WTC11 (cell line): ENCODE measurements at regions not wholly inside any gene's neighbourhood (a gene's known extent, or its start where the extent isn't known, plus 50 kb on each side); places are given as distances from the start of the nearest gene placed in this dataset.

Source experiments
- ATAC-seq: fragments of 200-7000 bp; cut with Tn5 transposase; 2 replicates; pipeline ENCODE4 v1.10.0; 2021; ENCODE audit warnings: mild to moderate bottlenecking, moderate library complexity
- CTCF ChIA-PET: fragments of 300-600 bp; sonication (Branson Sonifier 250); formaldehyde crosslinking; loops from one replicate; lab custom pipeline; 2021; ENCODE audit warnings: antibody characterized with exemption; lab: Charles Lee
- POLR2A ChIA-PET: fragments of 350-600 bp; sonication (Branson Sonifier 250); formaldehyde crosslinking; loops from one replicate; lab custom pipeline; 2021; ENCODE audit warnings: antibody characterized with exemption; lab: Charles Lee
- DNase-seq: peaks from one replicate; pipeline ENCODE4 v3.0.0; 2021; ENCODE audit warnings: low spot score
- H3K27ac Mint-ChIP-seq: 2 replicates; pipeline ENCODE4 v1.8.0; 2021; ENCODE audit warnings: mixed read lengths
- H3K27me3 Mint-ChIP-seq: 2 replicates; pipeline ENCODE4 v1.8.0; 2021; ENCODE audit warnings: low read depth, mild to moderate bottlenecking, moderate library complexity, mixed read lengths
- H3K36me3 Mint-ChIP-seq: 2 replicates; pipeline ENCODE4 v1.8.0; 2021; ENCODE audit warnings: mixed read lengths
- H3K4me1 Mint-ChIP-seq: 2 replicates; pipeline ENCODE4 v1.8.0; 2022; ENCODE audit warnings: mixed read lengths
- H3K4me3 Mint-ChIP-seq: 2 replicates; pipeline ENCODE4 v1.8.0; 2021; ENCODE audit warnings: mild to moderate bottlenecking, moderate library complexity, mixed read lengths
- H3K9me3 Mint-ChIP-seq: 2 replicates; pipeline ENCODE4 v1.8.0; 2021; ENCODE audit warnings: mixed read lengths
- AR ChIP-seq: fragments of 250-450 bp; sonication (Bioruptor Pico); IDR thresholded peaks from 2 replicates; pipeline ENCODE4 v1.9.0; 2021; ENCODE audit warnings: mild to moderate bottlenecking
- ATF1 ChIP-seq: sonication (generic); formaldehyde crosslinking; IDR thresholded peaks from 2 replicates; pipeline ENCODE4 v1.8.1; 2023; ENCODE audit warnings: mild to moderate bottlenecking, moderate library complexity, missing genetic modification reagents
- CDX4 ChIP-seq: fragments of 250-450 bp; sonication (Bioruptor Pico); IDR thresholded peaks from 2 replicates; pipeline ENCODE4 v1.9.0; 2021; ENCODE audit warnings: moderate library complexity, mild to moderate bottlenecking, inconsistent platforms, borderline replicate concordance
- CTCF ChIP-seq: fragments of 200-600 bp; IDR thresholded peaks from 2 replicates; pipeline ENCODE4 v1.8.0; 2022; ENCODE audit warnings: antibody characterized with exemption
- E2F1 ChIP-seq: sonication (generic); formaldehyde crosslinking; IDR thresholded peaks from 2 replicates; pipeline ENCODE4 v1.8.0; 2022; ENCODE audit warnings: mild to moderate bottlenecking, missing genetic modification reagents
- E2F5 ChIP-seq: sonication (generic); formaldehyde crosslinking; IDR thresholded peaks from 2 replicates; pipeline ENCODE4 v1.8.1; 2022; ENCODE audit warnings: mild to moderate bottlenecking, moderate library complexity, missing genetic modification reagents
- ELF4 ChIP-seq: sonication (generic); formaldehyde crosslinking; IDR thresholded peaks from 2 replicates; pipeline ENCODE4 v1.8.1; 2022; ENCODE audit warnings: low read depth, mild to moderate bottlenecking, moderate library complexity, missing genetic modification reagents
- FOXJ3 ChIP-seq: sonication (generic); formaldehyde crosslinking; IDR thresholded peaks from 2 replicates; pipeline ENCODE4 v1.9.0; 2021; ENCODE audit warnings: missing genetic modification reagents, mild to moderate bottlenecking, borderline replicate concordance
- IRF1 ChIP-seq: sonication (generic); formaldehyde crosslinking; IDR thresholded peaks from 2 replicates; pipeline ENCODE4 v1.8.0; 2023; ENCODE audit warnings: missing genetic modification reagents
- JAZF1 ChIP-seq: fragments of 250-450 bp; sonication (Bioruptor Pico); IDR thresholded peaks from 2 replicates; pipeline ENCODE4 v1.9.0; 2021; ENCODE audit warnings: moderate library complexity, mild to moderate bottlenecking, inconsistent platforms
- NFE2L1 ChIP-seq: sonication (generic); formaldehyde crosslinking; IDR thresholded peaks from 2 replicates; pipeline ENCODE4 v1.8.1; 2023; ENCODE audit warnings: missing genetic modification reagents
- NR1H2 ChIP-seq: sonication (generic); formaldehyde crosslinking; IDR thresholded peaks from 2 replicates; pipeline ENCODE4 v1.9.0; 2021; ENCODE audit warnings: mild to moderate bottlenecking, moderate library complexity, missing genetic modification reagents
- PREB ChIP-seq: sonication (generic); formaldehyde crosslinking; IDR thresholded peaks from 2 replicates; pipeline ENCODE4 v1.8.1; 2022; ENCODE audit warnings: mild to moderate bottlenecking, missing genetic modification reagents, moderate library complexity, borderline replicate concordance
- PRRX2 ChIP-seq: fragments of 250-450 bp; sonication (Bioruptor Pico); IDR thresholded peaks from 2 replicates; pipeline ENCODE4 v1.8.0; 2021; ENCODE audit warnings: mild to moderate bottlenecking
- TCF7 ChIP-seq: sonication (generic); formaldehyde crosslinking; IDR thresholded peaks from 2 replicates; pipeline ENCODE4 v1.8.0; 2022; ENCODE audit warnings: mild to moderate bottlenecking, low read depth, missing genetic modification reagents, moderate library complexity
- USF1 ChIP-seq: sonication (generic); formaldehyde crosslinking; IDR thresholded peaks from 2 replicates; pipeline ENCODE4 v1.8.0; 2022; ENCODE audit warnings: mild to moderate bottlenecking, missing genetic modification reagents
- ZNF121 ChIP-seq: sonication (generic); formaldehyde crosslinking; IDR thresholded peaks from 2 replicates; pipeline ENCODE4 v1.8.0; 2023; ENCODE audit warnings: missing genetic modification reagents
- ZNF232 ChIP-seq: sonication (generic); formaldehyde crosslinking; IDR thresholded peaks from 2 replicates; pipeline ENCODE4 v1.8.0; 2022; ENCODE audit warnings: mild to moderate bottlenecking, missing genetic modification reagents
- ZNF532 ChIP-seq: fragments of 250-450 bp; sonication (Bioruptor Pico); IDR thresholded peaks from 2 replicates; pipeline ENCODE4 v1.9.0; 2021; ENCODE audit warnings: mild to moderate bottlenecking, borderline replicate concordance
- ZNF671 ChIP-seq: fragments of 250-450 bp; sonication (Bioruptor Pico); IDR thresholded peaks from 2 replicates; pipeline ENCODE4 v1.8.0; 2021; ENCODE audit warnings: mild to moderate bottlenecking

GRCh38 chr7:155945670-155946325 lies 133.5 kb upstream of the SHH start:
- Mint-ChIP-seq H3K4me1 (no peaks in the 10 kb centered on the region), H3K9me3 (peaks cover 66% of the 10 kb centered on the region), H3K27me3 (peaks cover 4% of the 10 kb centered on the region; the same call in 1 of the 2 replicates), H3K27ac (no peak overlapping the region), H3K4me3 (no peak overlapping the region), H3K36me3 (peaks cover 27% of the 10 kb centered on the region)
- CTCF ChIA-PET = interaction anchor here (0.7 kb wide), 1 partner anchor 1041 kb away, joined by 6 read pairs; no protein-coding TSS in a partner anchor
- POLR2A ChIA-PET = no interaction called here
- no peak for ATAC-seq
- no peak for TF ChIP-seq FOXJ3 (CRISPR knock-in tag)
- no peak for TF ChIP-seq ATF1 (CRISPR knock-in tag)
- TF ChIP-seq JAZF1 (CRISPR knock-in tag) = no peak
- no peak for TF ChIP-seq ZNF121 (CRISPR knock-in tag)
- no peak for TF ChIP-seq AR (CRISPR knock-in tag)
- TF ChIP-seq NFE2L1 (CRISPR knock-in tag) = no peak
- TF ChIP-seq ZNF671 (CRISPR knock-in tag) = no peak
- no peak for TF ChIP-seq E2F1 (CRISPR knock-in tag)
- no peak for TF ChIP-seq CDX4 (CRISPR knock-in tag)
- no peak for TF ChIP-seq TCF7 (CRISPR knock-in tag)
- no peak for TF ChIP-seq ELF4
- TF ChIP-seq NR1H2 (CRISPR knock-in tag) = no peak
- TF ChIP-seq ZNF232 (CRISPR knock-in tag) = no peak
- no peak for TF ChIP-seq USF1 (CRISPR knock-in tag)
- no peak for DNase-seq

- Mint-ChIP-seq H3K4me3 (no peak overlapping the region), H3K36me3 (peaks cover 33% of the 10 kb centered on the region), H3K27me3 (peaks cover 9% of the 10 kb centered on the region), H3K9me3 (peaks cover 70% of the 10 kb centered on the region), H3K4me1 (no peaks in the 10 kb centered on the region), H3K27ac (no peak overlapping the region)
- ATAC-seq (no peak), DNase-seq (no peak)
- ChIA-PET POLR2A (no interaction called here), CTCF (interaction anchor here (0.7 kb wide), 1 partner anchor 1042 kb away, joined by 6 read pairs; no protein-coding TSS in a partner anchor)
- TF ChIP-seq PRRX2 (CRISPR knock-in tag) (no peak), IRF1 (CRISPR knock-in tag) (no peak), ZNF532 (no peak), PREB (CRISPR knock-in tag) (no peak), E2F5 (no peak), CTCF (no peak)
Measured at GRCh38 chr7:155944901-155945300, 132.6 kb upstream of the SHH start.
